ENCODE measurements at regions not wholly inside any gene's neighbourhood (a gene's known extent, or its start where the extent isn't known, plus 50 kb on each side); places are given as distances from the start of the nearest gene placed in this dataset.

GRCh38 chr6:87936065-87936464, 111.6 kb upstream of the SPACA1 start:
- TF ChIP-seq CTCF (conservative IDR thresholded peaks at IDR 0.05 in 1 of 2, IDR thresholded peaks at IDR 0.05 in 1 of 2; ENCODE audit: low read depth in 1 of 2, low read length in 2 of 2), result no peak
- TF ChIP-seq EZH2 (IDR thresholded peaks at IDR 0.05; ENCODE audit: low read length, missing control alignments), result no peak
